ENCODE measurements at regions not wholly inside any gene's neighbourhood (a gene's known extent, or its start where the extent isn't known, plus 50 kb on each side); places are given as distances from the start of the nearest gene placed in this dataset.

DNA sequence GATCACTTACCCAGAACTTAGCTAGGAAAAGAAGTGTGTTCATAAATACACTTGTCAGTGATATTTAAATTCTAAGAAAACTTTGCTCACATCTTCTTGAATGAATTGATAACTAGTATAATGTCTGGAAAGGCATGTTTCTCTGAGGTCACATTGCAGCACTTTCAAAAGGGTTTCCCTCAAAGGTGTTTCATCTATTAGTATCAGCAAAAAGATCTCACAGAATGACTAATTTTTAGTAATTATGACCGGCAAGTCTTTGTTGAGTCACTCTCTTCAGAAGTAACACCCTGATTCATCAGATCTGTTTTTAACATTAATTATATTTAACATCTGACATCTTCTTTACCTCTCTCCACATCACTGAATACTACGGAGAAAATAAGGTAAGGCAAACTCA lies 222.3 kb downstream of the IKZF2 start:
- H2BK5ac ChIP-seq (ENCODE audit: insufficient read length, low read length), result no peak overlapping the region
- H3K9me3 Mint-ChIP-seq, result peaks cover 3 to 4% of the 10 kb centered on the region in 2 experiments; a peak in 2 of 5 replicates
- H4K20me1 ChIP-seq (ENCODE audit: control insufficient read depth, insufficient read depth, insufficient read length), result no peaks in the 10 kb centered on the region
- no peaks in the 10 kb centered on the region for H3K23me2 ChIP-seq (ENCODE audit: insufficient read length, low read depth, low read length, poor library complexity, severe bottlenecking)
- H3K27me3 ChIP-seq (ENCODE audit: insufficient read depth, low read length), result no peaks in the 10 kb centered on the region
- H3K27me3 Mint-ChIP-seq (ENCODE audit: low read depth), result no peaks in the 10 kb centered on the region
- H3T11ph ChIP-seq (ENCODE audit: low read length), result no peak overlapping the region
- H2BK15ac ChIP-seq (ENCODE audit: low read depth, low read length), result no peak overlapping the region
- H2AFZ ChIP-seq (ENCODE audit: low read length), result no peak overlapping the region
- H3K4me1 ChIP-seq (ENCODE audit: insufficient read depth, low read length), result no peaks in the 10 kb centered on the region
- H3K4me2 ChIP-seq (ENCODE audit: insufficient read depth, insufficient read length, low read length), result no peak overlapping the region
- H3K9me3 ChIP-seq (ENCODE audit: control insufficient read depth, low read depth, low read length), result peaks cover 5% of the 10 kb centered on the region
- H3K18ac ChIP-seq (ENCODE audit: insufficient read length, low read depth, low read length), result no peak overlapping the region
- no peak overlapping the region for H3K9ac ChIP-seq (ENCODE audit: extremely low read depth, insufficient read length, low read length)
- H3K4me3 Mint-ChIP-seq, result no peak overlapping the region
- H3K27ac ChIP-seq (ENCODE audit: insufficient read length, low read depth, low read length), result no peak overlapping the region
- no peak overlapping the region for H3K23ac ChIP-seq (ENCODE audit: insufficient read length, low read depth, low read length)
- no peaks in the 10 kb centered on the region for H3K4me1 Mint-ChIP-seq
- H3K4ac ChIP-seq (ENCODE audit: low read depth, low read length), result no peak overlapping the region
- H3K14ac ChIP-seq (ENCODE audit: insufficient read depth, low read length), result no peak overlapping the region
- H4K91ac ChIP-seq (ENCODE audit: insufficient read length, low read depth, low read length), result no peak overlapping the region
- no peak overlapping the region for H2AK5ac ChIP-seq (ENCODE audit: insufficient read length, low read length)
- H3K79me2 ChIP-seq (ENCODE audit: insufficient read depth, low read length), result no peaks in the 10 kb centered on the region; the same call in 1 of the 2 replicates
- H2BK12ac ChIP-seq (ENCODE audit: insufficient read length, low read depth, low read length), result no peak overlapping the region
- H3K36me3 Mint-ChIP-seq (ENCODE audit: insufficient read depth in 1 of 3, low read depth in 3 of 3), result peaks cover 0 to 4% (median 3%) of the 10 kb centered on the region in 3 experiments; a peak in 2 of 7 replicates
- H3K27ac Mint-ChIP-seq, result no peak overlapping the region
- no peak overlapping the region for H4K8ac ChIP-seq (replicated peaks; ENCODE audit: insufficient read length, low read depth, low read length)
- no peaks in the 10 kb centered on the region for H3K79me1 ChIP-seq (ENCODE audit: insufficient read depth, low read depth, low read length, poor library complexity, severe bottlenecking)
- H2BK120ac ChIP-seq (ENCODE audit: low read depth, low read length, poor library complexity, severe bottlenecking), result no peak overlapping the region
- DNase-seq, result no peak
- WGBS (ENCODE audit: extremely low coverage, insufficient read length, low lambda C conversion rate), result no CpG with 5 or more reads among the region's 2 CpGs
- H4K5ac ChIP-seq (ENCODE audit: insufficient read length, low read depth, low read length), result no peak overlapping the region
- no peak overlapping the region for H3K56ac ChIP-seq (ENCODE audit: insufficient read length, low read depth, low read length)
- TF ChIP-seq, protein P1, sequence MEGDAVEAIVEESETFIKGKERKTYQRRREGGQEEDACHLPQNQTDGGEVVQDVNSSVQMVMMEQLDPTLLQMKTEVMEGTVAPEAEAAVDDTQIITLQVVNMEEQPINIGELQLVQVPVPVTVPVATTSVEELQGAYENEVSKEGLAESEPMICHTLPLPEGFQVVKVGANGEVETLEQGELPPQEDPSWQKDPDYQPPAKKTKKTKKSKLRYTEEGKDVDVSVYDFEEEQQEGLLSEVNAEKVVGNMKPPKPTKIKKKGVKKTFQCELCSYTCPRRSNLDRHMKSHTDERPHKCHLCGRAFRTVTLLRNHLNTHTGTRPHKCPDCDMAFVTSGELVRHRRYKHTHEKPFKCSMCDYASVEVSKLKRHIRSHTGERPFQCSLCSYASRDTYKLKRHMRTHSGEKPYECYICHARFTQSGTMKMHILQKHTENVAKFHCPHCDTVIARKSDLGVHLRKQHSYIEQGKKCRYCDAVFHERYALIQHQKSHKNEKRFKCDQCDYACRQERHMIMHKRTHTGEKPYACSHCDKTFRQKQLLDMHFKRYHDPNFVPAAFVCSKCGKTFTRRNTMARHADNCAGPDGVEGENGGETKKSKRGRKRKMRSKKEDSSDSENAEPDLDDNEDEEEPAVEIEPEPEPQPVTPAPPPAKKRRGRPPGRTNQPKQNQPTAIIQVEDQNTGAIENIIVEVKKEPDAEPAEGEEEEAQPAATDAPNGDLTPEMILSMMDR (conservative IDR thresholded peaks at IDR 0.05), result no peak
- H2BK20ac ChIP-seq (ENCODE audit: low read depth, low read length, poor library complexity, severe bottlenecking), result no peak overlapping the region
